ENCODE measurements at regions not wholly inside any gene's neighbourhood (a gene's known extent, or its start where the extent isn't known, plus 50 kb on each side); places are given as distances from the start of the nearest gene placed in this dataset.

DNA sequence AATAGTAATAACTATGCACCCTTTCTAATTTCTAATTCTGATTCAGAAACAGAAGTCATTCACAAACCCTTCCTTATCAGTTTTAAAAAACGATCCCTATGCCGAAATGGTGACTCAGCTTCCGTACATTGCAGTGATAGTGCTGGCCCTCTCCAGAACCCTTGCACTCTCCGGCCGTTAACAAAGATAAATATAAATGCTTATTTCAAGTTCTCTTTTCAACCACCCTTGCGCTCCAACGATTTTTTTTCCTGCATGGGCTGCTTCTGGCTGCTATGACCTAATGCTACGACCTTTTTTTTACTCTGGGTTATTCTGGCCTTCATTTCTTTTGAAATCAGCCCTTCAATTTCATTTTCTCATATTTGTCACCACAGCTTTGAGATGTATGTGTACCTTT, 646.2 kb downstream of the NTRK3 start:
- TF ChIP-seq POLR2AphosphoS5 (IDR thresholded peaks at IDR 0.05; ENCODE audit: low read depth) (no peak), CTCF (conservative IDR thresholded peaks at IDR 0.05; ENCODE audit: low read depth in 2 of 2) (no peak)
